ENCODE measurements at regions not wholly inside any gene's neighbourhood (a gene's known extent, or its start where the extent isn't known, plus 50 kb on each side); places are given as distances from the start of the nearest gene placed in this dataset.
A peak's percentile ranks its signal among the peaks of the same experiment; 100 is the strongest.
"Not testable (repeated sequence)": the region's sequence is repeated elsewhere in the genome, so short reads cannot be mapped to it uniquely, and the experiment has no call there.

- no peaks in the 10 kb centered on the region for H3K9me3 ChIP-seq (ENCODE audit: control insufficient read depth, low read length)
- H3K9me3 Mint-ChIP-seq, result peaks cover 2% of the 10 kb centered on the region
- H3K27me3 ChIP-seq (ENCODE audit: control insufficient read depth, insufficient read depth, low read length, poor library complexity, severe bottlenecking), result no peaks in the 10 kb centered on the region
- H3K9ac ChIP-seq (ENCODE audit: extremely low read depth, low read length, poor library complexity, severe bottlenecking), result no peak overlapping the region
- no peak for DNase-seq
- H3K4me3 Mint-ChIP-seq, result no peak overlapping the region
- no peak overlapping the region for H3K27ac Mint-ChIP-seq
- TF ChIP-seq CTCF (conservative IDR thresholded peaks at IDR 0.05), result no peak
- H3K27me3 Mint-ChIP-seq (ENCODE audit: insufficient read depth), result no peaks in the 10 kb centered on the region
- no peak overlapping the region for H3K4me3 ChIP-seq (ENCODE audit: low read length)
- H3K36me3 ChIP-seq (ENCODE audit: control insufficient read depth, insufficient read depth, low read length), result no peaks in the 10 kb centered on the region
- H3K36me3 Mint-ChIP-seq (ENCODE audit: low read depth), result no peaks in the 10 kb centered on the region
- no peaks in the 10 kb centered on the region for H3K4me1 Mint-ChIP-seq
- no peak overlapping the region for H3K27ac ChIP-seq (ENCODE audit: low read depth, low read length)
- no peaks in the 10 kb centered on the region for H3K4me1 ChIP-seq (ENCODE audit: control insufficient read depth, insufficient read depth, low read length)
- 82 to 90% methylated on average over 3 to 4 of the region's 4 CpGs for WGBS, 2 experiments (ENCODE audit: insufficient coverage in 1 of 2, insufficient read length in 1 of 2)
These were observed 208.1 kb downstream of the TRIML1 start for GRCh38 chr4:188347339-188347738.

DNA sequence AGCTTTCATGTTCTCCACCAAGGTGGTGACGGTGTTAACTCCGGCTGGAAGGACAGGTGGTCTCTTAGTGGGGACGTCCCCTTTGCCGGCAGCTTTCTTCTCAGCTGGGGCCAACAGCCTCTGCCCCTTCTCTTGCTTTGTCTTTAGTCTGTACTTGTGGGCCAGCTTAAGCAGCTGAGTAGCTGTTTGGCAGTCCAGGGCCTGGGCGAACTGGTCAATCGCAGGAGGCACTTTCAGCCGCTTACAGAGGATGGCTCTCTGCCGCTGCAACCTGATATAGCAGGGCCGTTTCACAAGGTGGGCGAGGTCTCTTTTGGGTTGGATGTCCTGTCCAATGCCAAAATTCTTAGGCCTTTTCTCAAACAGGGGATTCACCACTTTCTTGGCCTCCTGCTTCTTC is 210.3 kb downstream of the TRIML1 start:
- not testable (repeated sequence) for H3K9me3 Mint-ChIP-seq; H3K4me1 Mint-ChIP-seq; H3K4me3 ChIP-seq (ENCODE audit: low read length); H3K27me3 Mint-ChIP-seq (ENCODE audit: insufficient read depth); H3K4me3 Mint-ChIP-seq; H3K27ac ChIP-seq (ENCODE audit: low read depth, low read length); H3K27me3 ChIP-seq (ENCODE audit: control insufficient read depth, insufficient read depth, low read length, poor library complexity, severe bottlenecking); DNase-seq; H3K4me1 ChIP-seq (ENCODE audit: control insufficient read depth, insufficient read depth, low read length); H3K9ac ChIP-seq (ENCODE audit: extremely low read depth, low read length, poor library complexity, severe bottlenecking); H3K27ac Mint-ChIP-seq; H3K36me3 Mint-ChIP-seq (ENCODE audit: low read depth); H3K9me3 ChIP-seq (ENCODE audit: control insufficient read depth, low read length); H3K36me3 ChIP-seq (ENCODE audit: control insufficient read depth, insufficient read depth, low read length)
- 92 to 96% methylated on average over 9 to 10 of the region's 10 CpGs for WGBS, 2 experiments (ENCODE audit: insufficient coverage in 1 of 2, insufficient read length in 1 of 2)

DNA sequence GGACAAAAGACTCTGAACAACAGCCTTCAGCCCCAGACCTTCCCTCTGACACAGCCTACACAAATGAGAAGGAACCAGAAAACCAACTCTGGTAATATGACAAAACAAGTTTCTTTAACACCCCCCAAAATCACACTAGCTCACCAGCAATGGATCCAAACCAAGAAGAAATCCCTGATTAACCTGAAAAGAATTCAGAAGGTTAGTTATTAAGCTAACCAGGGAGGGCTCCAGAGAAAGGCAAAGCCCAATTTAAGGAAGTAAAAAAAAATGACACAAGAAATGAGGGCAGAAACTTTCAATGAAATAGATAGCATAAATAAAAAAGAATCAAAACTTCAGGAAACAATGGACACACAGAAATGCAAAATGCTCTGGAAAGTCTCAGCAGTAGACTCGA is 224.0 kb downstream of the TRIML1 start:
- no peak overlapping the region for H3K4me3 Mint-ChIP-seq
- Histone ChIP-seq H3K9ac (ENCODE audit: extremely low read depth, low read length, poor library complexity, severe bottlenecking) (no peak overlapping the region), H3K9me3 (ENCODE audit: control insufficient read depth, low read length) (peaks cover 23% of the 10 kb centered on the region), H3K4me3 (ENCODE audit: low read length) (peak overlapping the region; percentile 47), H3K27me3 (ENCODE audit: control insufficient read depth, insufficient read depth, low read length, poor library complexity, severe bottlenecking) (no peaks in the 10 kb centered on the region), H3K27ac (ENCODE audit: low read depth, low read length) (no peak overlapping the region), H3K4me1 (ENCODE audit: control insufficient read depth, insufficient read depth, low read length) (peaks cover 4% of the 10 kb centered on the region), H3K36me3 (ENCODE audit: control insufficient read depth, insufficient read depth, low read length) (no peaks in the 10 kb centered on the region)
- peaks cover 31% of the 10 kb centered on the region for H3K4me1 Mint-ChIP-seq
- no peak for TF ChIP-seq CTCF (conservative IDR thresholded peaks at IDR 0.05)
- no peak overlapping the region for H3K27ac Mint-ChIP-seq
- peaks cover 15% of the 10 kb centered on the region for H3K9me3 Mint-ChIP-seq
- no peak for DNase-seq
- no peaks in the 10 kb centered on the region for H3K36me3 Mint-ChIP-seq (ENCODE audit: low read depth)
- WGBS, 2 experiments (ENCODE audit: insufficient coverage in 1 of 2, insufficient read length in 1 of 2), result 92 to 100% methylated on average over 1 of the region's 1 CpG
- H3K27me3 Mint-ChIP-seq (ENCODE audit: insufficient read depth), result no peaks in the 10 kb centered on the region

DNA sequence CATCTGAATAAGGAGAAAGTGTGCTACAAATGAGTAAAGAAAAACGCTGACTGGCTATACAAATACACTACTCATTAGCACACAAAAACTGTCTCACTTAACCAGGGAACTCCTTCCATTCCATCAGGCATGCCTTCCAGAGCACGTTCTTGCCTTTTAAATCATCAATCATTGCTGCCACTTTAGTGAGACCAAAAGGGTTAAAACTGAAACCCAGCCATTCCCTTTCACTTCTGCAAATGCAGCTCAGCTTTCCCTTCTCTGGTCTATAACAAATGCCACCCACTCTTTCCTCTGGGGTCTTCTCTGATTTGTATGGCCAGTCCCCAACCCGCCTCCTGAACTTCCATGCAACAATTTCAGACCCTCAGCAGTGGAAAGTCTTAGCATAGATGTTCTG is 231.5 kb downstream of the TRIML1 start:
- H3K9ac ChIP-seq (ENCODE audit: extremely low read depth, low read length, poor library complexity, severe bottlenecking), result no peak overlapping the region
- H3K4me1 Mint-ChIP-seq, result peaks cover 18% of the 10 kb centered on the region
- 75 to 87% methylated on average over 2 to 3 of the region's 3 CpGs for WGBS, 2 experiments (ENCODE audit: insufficient coverage in 1 of 2, insufficient read length in 1 of 2)
- H3K4me3 Mint-ChIP-seq, result no peak overlapping the region
- no peaks in the 10 kb centered on the region for H3K4me1 ChIP-seq (ENCODE audit: control insufficient read depth, insufficient read depth, low read length)
- no peaks in the 10 kb centered on the region for H3K9me3 ChIP-seq (ENCODE audit: control insufficient read depth, low read length)
- H3K27me3 ChIP-seq (ENCODE audit: control insufficient read depth, insufficient read depth, low read length, poor library complexity, severe bottlenecking), result no peaks in the 10 kb centered on the region
- peaks cover 2% of the 10 kb centered on the region for H3K9me3 Mint-ChIP-seq
- H3K4me3 ChIP-seq (ENCODE audit: low read length), result no peak overlapping the region
- H3K27me3 Mint-ChIP-seq (ENCODE audit: insufficient read depth), result no peaks in the 10 kb centered on the region
- no peak overlapping the region for H3K27ac Mint-ChIP-seq
- no peak for DNase-seq
- peaks cover 1% of the 10 kb centered on the region for H3K36me3 Mint-ChIP-seq (ENCODE audit: low read depth)
- H3K27ac ChIP-seq (ENCODE audit: low read depth, low read length), result no peak overlapping the region
- H3K36me3 ChIP-seq (ENCODE audit: control insufficient read depth, insufficient read depth, low read length), result no peaks in the 10 kb centered on the region
- TF ChIP-seq CTCF (conservative IDR thresholded peaks at IDR 0.05), result no peak

All from endodermal cell (in vitro differentiated cells).